Effector CD4-positive, alpha-beta T cell (primary cell): ENCODE measurements at regions not wholly inside any gene's neighbourhood (a gene's known extent, or its start where the extent isn't known, plus 50 kb on each side); places are given as distances from the start of the nearest gene placed in this dataset.
"Not testable (repeated sequence)": the region's sequence is repeated elsewhere in the genome, so short reads cannot be mapped to it uniquely, and the experiment has no call there.

Experiments
- DNase-seq: peaks from one replicate; pipeline ENCODE4 v3.0.0-alpha.2; 2020

GRCh38 chr12:107602446-107602845 lies 83.2 kb upstream of the PWP1 start:
- DNase-seq, result no peak

- DNase-seq, result no peak
Observed at GRCh38 chr12:107605293-107605692, 80.3 kb upstream of the PWP1 start.

GRCh38 chr12:107607464-107608392 lies 77.9 kb upstream of the PWP1 start:
- DNase-seq, result peak; percentile 79

GRCh38 chr12:107608779-107609178 lies 76.8 kb upstream of the PWP1 start:
- not testable (repeated sequence) for DNase-seq

GRCh38 chr12:107610021-107610859 lies 75.4 kb upstream of the PWP1 start:
- DNase-seq, result no peak

GRCh38 chr12:107612508-107612907 lies 73.1 kb upstream of the PWP1 start:
- DNase-seq, result no peak

GRCh38 chr12:107616941-107617340 lies 68.7 kb upstream of the PWP1 start:
- DNase-seq, result no peak

- DNase-seq, result no peak
Observed at GRCh38 chr12:107618106-107618505, 67.5 kb upstream of the PWP1 start.

GRCh38 chr12:107619831-107620230 lies 65.8 kb upstream of the PWP1 start:
- DNase-seq, result no peak

GRCh38 chr12:107622001-107622400 lies 63.6 kb upstream of the PWP1 start:
- DNase-seq, result no peak

GRCh38 chr12:107624493-107624892 lies 61.1 kb upstream of the PWP1 start:
- no peak for DNase-seq

- DNase-seq, result no peak
Observed at GRCh38 chr12:107631715-107632114, 53.9 kb upstream of the PWP1 start.

GRCh38 chr12:107632246-107632645 lies 53.4 kb upstream of the PWP1 start:
- no peak for DNase-seq

- DNase-seq, result no peak
Observed at GRCh38 chr12:107634530-107634929, 51.1 kb upstream of the PWP1 start.

GRCh38 chr12:107635139-107635538 lies 50.5 kb upstream of the PWP1 start:
- DNase-seq, result no peak
